HG03442 (cell line): ENCODE measurements at regions not wholly inside any gene's neighbourhood (a gene's known extent, or its start where the extent isn't known, plus 50 kb on each side); places are given as distances from the start of the nearest gene placed in this dataset.

Experiments used
- ATAC-seq: cut with Tn5 transposase; IDR thresholded peaks from one replicate; pipeline ENCODE4 v1.9.1; 2021; ENCODE audit warnings: mild to moderate bottlenecking, moderate library complexity; ENCODE audit not compliant: unreplicated experiment

DNA sequence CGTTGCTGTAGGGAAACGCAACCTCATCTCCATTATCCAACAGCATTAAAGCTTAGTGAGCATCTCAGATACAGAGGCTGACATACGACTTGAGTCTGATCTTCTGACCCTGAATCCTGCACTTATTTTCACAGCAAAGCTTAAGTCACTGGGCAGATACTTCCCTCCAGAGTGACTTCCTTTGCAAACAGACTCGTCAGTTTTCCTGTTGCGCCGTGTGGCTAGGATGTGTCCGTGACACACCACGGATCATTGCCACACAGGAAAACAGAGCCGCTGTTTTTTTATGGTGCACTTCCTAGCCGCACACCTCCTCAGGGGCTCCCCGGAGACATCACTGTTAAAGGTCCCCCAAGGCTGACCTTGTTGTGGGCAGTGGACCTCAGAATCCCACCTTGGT lies 94.9 kb upstream of the MKI67 start:
- no peak for ATAC-seq

DNA sequence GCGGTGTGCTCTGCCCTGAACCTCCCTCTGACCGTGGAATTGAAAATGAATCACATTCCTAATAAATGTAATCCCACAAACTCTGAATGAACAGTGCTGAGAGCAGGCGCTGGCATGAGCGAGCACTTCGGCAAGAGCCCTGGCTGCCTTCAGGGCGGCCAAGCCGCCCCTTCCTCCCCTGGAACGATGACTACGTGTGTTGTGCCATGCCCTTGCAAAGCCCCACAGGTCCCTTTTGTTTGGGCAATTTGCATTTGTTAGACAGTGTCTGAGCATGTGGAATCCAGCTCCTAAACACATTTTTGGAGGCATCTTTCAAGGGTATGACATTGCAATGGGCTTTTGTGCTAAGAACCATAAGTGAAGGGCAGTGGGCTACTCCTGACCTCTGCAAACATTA lies 95.6 kb upstream of the MKI67 start:
- no peak for ATAC-seq

DNA sequence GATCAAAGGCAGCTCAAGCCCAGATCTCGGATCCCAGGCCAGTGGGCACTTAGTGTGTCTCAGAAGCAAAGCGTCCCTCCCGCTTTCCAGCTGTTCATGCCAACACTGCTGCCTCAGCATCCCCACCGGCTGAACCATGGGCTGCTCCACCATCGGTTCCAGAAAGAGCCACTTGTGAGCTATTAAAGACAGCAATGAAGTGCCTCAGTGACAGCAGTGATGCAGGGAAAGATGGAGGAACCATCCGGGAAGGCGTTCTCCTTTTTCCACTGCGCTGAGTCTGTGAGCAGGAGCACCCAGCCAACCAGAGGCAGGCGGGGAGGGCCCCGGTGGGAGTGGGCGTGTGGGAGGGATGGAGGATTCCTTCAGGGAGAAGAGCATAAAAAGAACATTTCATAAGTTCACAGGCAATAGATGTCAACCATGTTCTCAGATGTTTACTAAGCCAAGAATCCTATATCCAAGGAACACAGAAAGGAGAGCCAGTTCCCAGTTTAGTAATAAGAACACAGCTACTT lies 96.2 kb upstream of the MKI67 start:
- ATAC-seq, result no peak

DNA sequence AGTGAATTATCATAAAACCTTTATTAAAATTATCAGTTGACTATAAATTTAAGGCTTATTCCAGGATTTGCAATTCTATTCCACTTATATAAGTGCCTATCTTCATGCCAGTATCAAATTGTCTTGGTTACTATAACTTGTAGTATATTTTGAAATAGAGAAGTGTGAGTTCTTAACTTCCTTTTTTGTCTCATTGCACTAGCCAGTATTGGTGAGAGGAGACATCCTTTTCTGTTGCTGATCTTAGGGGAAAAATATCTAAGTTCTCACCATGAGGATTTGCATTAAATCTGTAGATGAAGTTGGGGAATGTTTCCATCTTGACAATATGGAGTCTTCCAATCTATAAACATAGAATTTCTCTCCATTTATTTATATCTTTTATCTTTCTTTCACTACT lies 104.2 kb upstream of the MKI67 start:
- ATAC-seq, result no peak

DNA sequence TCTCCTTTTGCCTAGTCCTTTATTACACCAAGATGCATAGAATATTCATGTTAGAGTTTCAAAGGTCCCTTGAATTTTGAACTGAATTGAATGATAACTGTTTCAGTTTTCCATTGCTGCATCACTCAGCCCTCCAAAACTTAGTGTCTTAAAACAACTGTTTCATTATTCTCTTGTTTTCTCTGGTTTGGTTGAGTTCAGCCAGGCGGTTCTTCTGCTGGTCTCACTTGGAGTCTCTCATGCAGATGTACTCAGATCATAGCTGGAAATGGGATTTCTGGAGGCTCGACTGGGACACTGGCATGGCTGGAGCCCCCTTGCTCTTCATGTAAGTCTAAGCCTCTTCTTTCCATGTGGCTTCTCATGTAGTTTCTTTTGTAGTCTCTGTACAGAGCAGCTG lies 107.2 kb upstream of the MKI67 start:
- ATAC-seq, result no peak

DNA sequence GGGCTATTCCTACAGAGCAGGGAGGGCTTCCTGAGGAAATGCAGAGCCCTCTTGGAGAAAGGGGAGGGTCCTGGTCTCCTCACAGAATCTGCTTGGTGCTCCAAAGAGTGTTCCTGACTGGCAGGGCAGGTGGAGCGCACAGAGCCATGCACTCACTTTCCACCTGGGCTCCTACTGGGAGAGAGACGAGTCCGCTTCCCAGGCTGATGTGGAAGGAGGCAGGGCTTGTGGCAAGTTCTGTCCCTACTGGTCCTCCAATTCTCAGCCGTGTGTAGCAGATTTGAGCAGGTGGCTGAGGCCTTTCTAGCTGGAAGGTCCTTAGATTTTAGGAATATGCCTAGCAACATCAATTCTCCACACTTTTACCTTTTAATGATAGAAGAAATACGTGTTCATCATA lies 111.5 kb upstream of the MKI67 start:
- ATAC-seq, result no peak

DNA sequence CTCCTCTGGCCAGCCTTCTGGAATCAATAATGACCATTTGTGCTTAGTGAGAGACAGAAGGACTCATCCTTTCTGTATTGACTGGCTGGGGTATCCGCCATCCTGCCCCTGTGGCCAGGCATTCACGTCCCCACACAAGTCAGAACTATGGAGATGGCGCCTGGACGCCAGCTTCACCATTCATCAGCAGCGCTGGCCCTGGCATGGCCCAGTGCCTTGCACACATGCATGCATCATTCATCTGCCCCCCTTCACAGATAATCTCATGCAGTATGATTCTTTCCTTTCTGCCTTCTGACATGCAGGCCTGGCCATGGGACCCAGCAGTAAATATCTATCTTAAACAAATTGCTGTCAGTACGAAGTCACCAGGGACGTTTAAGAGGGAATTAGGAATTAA lies 114.8 kb upstream of the MKI67 start:
- ATAC-seq, result no peak

DNA sequence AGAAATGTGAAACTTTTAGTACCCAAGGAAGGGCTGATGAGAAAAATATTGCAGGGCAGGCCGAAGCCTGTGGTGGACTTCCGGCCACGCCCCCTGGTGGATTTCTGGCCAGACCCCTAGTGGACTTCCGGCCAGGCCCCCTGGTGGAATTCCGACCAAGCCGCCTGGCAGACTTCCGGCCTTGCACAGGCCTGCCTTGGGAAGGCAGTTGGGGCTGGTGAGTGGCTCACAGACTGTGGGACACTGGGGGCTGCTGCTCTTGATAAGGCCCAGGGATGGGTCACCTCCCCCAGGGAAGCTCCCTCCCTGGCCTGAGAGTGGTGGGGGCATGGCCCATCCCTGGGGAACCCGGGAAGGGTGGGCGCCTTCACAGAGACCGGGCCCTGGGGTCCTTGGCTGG lies 116.4 kb upstream of the MKI67 start:
- ATAC-seq, result no peak

DNA sequence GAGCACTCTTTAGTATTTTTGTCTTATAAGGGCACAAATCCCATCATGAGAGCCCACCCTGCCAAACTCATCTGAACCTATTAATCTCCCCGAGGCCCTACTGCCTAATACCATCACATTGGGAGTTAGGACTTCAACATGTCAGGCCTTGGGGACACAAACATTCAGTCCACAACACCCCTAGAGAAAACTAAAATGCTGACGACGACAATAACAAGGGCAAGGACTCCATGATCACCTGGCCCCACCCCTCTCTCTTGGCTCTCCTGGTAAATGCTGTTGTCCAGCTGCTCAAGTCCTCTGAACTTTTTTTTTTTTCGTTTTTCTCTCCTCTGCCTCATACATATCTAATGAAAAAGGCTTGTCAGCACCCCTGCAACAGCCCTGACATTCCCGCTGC lies 118.8 kb upstream of the MKI67 start:
- ATAC-seq, result no peak

DNA sequence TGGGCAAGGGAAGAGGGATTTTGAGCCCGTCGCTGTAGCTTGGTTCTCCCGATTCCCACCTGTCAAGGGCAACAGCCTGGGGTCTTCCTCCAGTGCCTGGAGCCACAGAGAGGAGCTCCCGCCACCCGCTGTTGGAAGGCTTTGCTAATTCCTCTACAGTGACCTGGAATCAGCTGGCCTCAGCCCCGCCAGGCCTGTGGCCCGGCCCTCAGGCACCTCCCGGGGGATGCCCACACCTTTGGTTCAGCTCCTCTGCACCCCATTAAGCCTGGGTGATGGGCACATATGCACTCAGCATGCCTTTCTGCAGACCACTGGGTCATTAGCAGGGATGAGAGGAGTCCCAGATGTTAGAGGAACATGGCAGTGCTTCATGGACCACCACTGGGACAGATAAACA lies 121.4 kb upstream of the MKI67 start:
- ATAC-seq, result no peak

DNA sequence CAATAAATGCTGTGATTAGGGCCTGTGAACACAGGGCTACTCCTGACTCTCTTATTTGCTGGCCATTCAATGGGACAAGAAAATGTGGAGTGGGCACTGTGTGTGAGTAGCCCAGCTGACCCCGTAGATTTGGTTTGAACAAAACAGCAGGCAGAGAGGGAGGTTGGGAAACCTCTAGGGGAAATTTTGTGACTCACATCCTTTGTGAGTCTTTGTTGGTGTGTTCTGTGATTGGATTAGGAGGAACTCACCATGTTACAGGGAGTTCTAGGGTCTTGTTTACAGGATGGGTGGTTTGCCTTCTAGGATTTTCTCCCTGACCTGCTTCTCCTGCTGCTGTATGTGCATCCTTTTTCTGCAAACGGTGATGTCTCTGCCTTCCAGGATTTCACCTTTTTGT lies 128.3 kb upstream of the MKI67 start:
- no peak for ATAC-seq

DNA sequence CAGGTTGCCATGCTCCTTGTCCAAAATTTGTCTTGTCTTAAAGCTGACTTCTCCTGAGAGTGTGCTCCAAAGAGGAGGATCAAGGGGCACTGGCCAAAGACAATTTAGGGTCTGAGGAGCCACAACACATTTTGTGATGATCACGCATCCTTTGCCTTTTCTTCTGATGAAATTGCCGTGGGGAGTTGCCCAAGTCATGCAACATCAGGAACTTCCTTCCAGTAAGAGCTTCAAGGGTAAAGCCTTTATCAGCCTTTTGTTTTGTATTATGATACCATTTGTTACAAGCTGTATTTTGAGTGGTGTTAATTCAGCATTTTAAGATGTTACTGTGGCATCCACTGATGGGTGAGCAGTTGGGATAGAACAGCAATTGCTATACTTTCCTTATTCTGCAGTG lies 131.2 kb upstream of the MKI67 start:
- ATAC-seq, result no peak

DNA sequence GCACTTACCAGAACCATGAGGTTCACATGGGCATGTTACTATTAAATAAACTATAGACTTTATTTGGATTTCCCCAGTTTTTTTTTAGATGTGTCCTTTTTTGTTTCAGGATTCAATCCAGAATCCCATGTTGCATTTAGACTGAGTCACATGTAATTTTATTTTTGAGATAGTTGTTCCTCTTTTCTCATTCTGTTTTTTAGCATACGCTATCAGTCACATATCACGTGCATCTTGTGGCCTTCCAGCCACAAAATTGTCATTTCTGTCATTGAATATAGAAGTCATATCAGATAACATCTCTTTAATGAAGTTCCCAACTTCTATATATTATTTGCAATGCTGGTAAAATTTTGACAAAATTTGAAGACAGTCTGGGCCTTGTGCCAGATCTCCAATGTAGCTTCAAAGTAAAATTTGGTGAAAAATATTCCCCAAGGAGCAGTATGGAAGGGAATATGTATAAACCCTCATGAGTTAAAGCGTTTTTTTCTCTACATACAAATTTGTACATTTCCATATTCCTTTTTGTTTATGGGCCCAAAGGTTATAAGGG lies 132.3 kb upstream of the MKI67 start:
- ATAC-seq, result no peak

DNA sequence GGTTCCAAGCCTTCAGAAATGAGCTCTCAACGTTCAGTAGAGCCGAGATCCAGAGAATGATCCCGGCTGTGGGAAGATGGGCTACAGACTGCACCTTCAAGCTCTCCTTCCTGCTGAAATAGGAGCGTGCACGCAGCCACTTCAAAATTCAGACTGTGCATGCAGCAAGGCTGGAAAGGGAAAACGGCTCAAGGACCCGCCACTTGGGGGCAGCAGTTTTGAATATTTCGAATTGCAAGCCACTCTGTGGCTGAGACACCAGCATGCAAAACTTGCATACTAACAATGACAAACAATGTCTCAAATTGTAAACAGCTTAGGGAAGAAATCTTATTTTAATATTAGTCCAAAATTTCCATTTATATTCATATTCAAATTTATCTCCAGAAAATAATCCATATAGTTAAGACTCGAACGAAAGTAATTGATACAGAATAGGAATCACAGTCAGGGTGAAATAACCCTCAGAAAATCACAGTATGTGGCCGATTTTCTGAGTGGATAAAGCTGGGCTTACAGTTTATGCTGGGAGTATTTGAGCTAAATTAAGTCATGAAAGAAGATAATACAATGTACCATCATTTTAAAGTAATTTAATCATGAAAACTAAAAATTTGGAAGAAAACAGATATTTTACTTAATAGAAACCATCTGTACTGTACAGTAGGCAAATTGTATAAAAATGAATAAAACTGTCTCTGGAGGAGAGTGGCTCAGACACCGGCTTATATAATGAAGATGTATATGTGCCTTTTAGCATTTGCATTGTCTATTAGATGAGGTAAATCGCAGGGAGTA lies 137.9 kb upstream of the MKI67 start:
- ATAC-seq, result no peak

DNA sequence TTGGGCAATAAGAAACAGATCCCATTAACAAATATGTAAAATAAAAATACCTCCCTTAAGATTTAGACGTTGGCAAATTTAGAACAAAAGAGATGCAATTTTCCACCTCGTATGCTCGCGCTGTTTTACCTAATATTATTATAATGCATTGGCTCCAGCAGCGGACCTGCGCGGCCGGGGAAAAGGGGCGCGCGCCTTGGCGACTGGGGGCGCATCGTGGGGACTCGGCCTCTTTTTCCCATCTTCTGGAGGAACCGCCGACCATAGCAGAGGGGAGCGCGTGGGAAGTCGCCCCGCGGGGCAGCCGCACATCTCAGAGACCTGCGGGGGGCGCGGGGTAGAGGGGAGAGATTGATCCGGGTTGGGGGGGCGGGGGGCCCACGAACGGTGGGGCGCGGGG lies 139.4 kb upstream of the MKI67 start:
- ATAC-seq, result no peak

DNA sequence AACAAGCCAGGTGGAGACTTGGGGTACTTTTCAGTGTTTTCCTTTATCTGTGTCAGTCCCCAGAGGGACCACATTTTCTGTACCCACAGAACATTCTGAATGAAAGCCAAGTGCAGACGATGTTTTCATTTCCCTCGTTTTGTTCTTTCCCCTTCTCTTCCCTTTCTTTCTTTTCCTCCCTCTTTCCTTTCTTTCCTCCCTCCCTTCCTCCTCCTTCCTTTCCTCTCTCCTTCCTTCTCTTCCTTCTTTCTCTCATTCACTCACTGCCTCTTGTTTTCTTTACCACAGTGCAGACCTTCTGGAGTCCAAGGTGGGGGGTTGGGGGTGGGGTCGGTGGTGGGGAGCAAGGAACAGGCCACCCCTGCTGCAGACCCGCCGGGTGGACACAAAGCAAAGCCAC lies 141.4 kb upstream of the MKI67 start:
- no peak for ATAC-seq

DNA sequence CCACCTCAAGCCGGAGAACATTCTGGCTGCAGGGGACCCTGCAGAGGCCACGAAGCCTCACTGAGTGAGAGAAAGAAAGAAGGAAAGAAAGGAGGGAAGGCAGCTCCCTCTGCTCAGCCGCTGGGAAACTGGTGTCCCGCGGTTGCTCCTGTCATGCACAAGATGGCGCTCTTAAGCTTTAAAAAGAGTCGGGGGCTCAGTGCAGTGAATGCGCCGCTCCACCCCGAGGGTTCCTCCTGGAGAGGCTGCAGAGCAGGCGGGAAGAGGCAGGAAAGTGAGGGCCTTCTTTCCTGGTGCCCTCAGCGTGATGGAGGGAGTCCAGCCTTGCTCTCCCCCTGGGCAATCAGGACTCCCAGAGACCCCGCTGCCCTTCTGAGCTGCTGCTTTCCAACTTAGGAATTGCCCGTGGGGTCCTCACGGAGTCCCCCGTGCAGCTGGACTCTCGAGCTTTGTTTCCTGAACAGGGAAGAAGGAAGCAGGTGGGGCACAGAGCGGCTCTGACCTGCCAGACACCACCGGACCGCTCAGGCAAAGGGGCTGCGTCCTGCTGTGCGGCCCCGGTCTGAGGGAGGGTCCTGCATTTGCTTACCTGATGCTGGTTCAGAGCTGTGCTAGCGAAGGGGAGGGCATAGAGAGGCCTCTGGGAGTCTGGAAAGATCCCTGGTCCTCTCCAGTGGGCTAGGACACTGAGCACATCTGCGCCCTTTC lies 141.9 kb upstream of the MKI67 start:
- no peak for ATAC-seq

DNA sequence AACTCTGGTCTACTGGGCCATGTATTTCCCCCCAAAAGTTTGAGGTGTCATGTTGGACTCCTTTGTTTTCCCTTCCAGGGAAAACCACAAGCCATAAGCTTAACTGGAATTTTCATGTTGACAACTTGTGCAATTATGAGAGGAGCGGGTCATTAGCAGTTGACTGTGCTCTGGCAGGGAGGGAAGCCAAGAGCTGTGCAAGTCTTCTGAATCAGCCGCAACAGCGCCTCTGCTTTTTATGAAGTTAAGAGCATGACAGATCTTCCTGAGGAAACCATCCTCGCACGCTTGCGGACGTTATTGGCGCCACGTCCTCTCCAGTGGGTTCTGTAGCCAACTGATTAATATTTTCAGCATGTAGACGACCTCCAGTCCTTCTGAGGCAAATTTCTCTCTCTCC lies 148.7 kb upstream of the MKI67 start:
- no peak for ATAC-seq

DNA sequence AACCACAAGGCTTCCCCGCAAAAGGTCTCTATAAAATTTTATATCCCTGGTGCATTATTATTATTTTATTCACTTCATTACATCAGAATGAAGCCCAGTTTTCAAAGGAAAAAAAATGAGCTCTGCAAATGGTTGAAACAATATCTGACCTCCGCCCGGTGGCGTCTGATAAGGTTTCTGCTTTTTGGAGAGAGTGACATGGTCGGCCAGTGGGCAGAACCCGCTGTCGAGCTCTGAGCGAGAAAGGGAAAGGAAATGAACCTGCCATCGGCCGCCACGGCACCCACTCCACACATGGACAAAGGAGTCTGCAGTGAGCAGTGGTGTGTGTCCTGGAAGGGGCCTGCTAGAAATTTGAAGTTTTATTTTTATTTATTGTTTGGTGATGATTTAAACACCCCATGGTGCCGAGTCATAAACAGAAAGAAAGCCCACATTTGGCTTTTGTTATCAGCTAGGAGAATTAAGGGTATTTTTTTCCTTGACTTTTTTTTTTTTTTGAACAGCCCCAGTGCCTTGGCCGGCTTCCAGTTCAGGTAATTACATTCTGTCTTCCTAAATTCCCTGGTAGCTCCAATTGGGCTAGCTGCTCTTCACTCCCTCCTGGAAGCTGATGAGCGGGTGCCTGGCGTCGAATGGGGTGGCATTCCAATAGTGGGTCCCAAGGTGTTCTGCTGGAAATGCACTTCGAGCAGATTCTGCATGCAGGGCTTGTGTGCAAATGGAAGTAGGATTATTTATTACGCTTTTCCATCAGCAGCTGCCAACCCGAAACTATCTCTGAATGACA lies 149.4 kb upstream of the MKI67 start:
- no peak for ATAC-seq

DNA sequence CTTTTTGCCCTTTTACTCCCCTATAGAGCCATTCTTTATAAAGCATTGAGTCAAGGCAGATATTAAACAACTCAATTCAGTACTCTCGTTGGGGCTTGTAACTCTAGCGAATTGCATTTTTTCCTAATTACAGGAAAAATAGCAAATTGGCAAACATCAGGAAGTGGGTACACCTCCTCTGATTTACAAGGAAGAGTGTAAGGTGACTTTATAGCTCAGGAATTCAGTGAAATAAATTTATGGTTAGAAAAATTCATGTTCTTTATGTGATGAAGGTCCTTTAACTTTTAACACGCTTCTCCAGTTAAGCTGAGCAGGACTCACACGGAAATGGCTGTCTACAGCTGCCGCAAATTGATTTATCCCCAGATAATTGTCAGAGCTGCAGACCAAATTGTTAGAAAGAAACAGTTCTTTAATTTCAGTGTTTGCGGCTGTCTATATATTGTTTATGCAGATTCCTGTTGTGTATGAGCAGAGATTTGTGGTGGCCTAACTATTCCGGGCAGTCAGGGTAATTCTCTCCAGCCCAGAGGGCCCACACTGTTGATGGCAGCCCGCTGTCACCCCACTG lies 151.1 kb upstream of the MKI67 start:
- ATAC-seq, result no peak

DNA sequence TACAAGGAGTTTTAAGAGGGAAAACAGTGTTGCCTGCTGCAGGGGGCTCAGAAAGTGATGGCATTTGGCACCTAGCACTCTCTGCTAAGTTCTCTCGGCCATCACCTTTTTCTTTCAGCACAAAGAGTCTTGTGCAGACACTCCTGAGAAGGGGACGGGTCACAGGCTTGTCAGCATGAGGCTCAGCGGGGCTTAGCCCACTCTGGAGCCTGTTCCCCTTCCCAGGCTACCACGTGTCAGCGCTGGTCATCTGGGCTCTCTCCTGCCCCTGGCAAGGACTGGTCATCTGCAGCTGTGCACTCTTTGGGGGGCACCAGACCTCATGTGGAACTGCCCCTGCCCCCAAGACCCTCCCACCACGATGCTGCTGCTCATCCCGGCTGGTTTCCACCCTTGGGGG lies 152.1 kb upstream of the MKI67 start:
- no peak for ATAC-seq
